ENCODE measurements at regions not wholly inside any gene's neighbourhood (a gene's known extent, or its start where the extent isn't known, plus 50 kb on each side); places are given as distances from the start of the nearest gene placed in this dataset.

GRCh38 chr21:16519644-16520043 is 789.9 kb downstream of the USP25 start:
- TF ChIP-seq, protein P1, sequence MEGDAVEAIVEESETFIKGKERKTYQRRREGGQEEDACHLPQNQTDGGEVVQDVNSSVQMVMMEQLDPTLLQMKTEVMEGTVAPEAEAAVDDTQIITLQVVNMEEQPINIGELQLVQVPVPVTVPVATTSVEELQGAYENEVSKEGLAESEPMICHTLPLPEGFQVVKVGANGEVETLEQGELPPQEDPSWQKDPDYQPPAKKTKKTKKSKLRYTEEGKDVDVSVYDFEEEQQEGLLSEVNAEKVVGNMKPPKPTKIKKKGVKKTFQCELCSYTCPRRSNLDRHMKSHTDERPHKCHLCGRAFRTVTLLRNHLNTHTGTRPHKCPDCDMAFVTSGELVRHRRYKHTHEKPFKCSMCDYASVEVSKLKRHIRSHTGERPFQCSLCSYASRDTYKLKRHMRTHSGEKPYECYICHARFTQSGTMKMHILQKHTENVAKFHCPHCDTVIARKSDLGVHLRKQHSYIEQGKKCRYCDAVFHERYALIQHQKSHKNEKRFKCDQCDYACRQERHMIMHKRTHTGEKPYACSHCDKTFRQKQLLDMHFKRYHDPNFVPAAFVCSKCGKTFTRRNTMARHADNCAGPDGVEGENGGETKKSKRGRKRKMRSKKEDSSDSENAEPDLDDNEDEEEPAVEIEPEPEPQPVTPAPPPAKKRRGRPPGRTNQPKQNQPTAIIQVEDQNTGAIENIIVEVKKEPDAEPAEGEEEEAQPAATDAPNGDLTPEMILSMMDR (IDR thresholded peaks at IDR 0.05 in 8 of 11, conservative IDR thresholded peaks at IDR 0.05 in 3 of 11), result no peak
- TF ChIP-seq POLR2A (IDR thresholded peaks at IDR 0.05) (no peak), POLR2AphosphoS5 (IDR thresholded peaks at IDR 0.05) (no peak)

All from spleen (tissue), 7 donors.